ENCODE measurements at regions not wholly inside any gene's neighbourhood (a gene's known extent, or its start where the extent isn't known, plus 50 kb on each side); places are given as distances from the start of the nearest gene placed in this dataset.
A peak's percentile ranks its signal among the peaks of the same experiment; 100 is the strongest.

- no peak for DNase-seq (ENCODE audit: low read depth)
Observed at GRCh38 chr10:10902951-10903350, 114.7 kb upstream of the CELF2 start.

DNA sequence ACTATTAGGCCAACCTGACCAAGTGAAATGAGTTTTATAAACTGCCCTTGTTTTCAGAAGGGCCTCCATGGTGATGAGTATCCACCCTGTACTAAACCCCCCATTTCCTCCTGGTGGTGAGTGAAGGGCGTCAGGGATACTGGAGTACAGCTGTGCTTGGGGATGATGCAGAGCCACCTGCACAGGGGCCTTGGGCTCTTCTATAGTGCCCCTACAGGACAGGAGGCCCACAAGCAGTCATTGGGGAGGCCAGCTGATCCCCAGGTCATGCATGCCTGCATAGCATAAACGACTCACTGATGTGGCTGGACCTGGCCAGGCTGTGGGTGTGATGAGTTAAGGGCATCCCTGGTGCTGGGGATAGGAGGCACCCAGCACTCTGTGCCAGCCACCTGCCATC is 114.1 kb upstream of the CELF2 start:
- DNase-seq (ENCODE audit: low read depth), result no peak

- DNase-seq (ENCODE audit: low read depth), result no peak
Observed at GRCh38 chr10:10910634-10911033, 107.0 kb upstream of the CELF2 start.

GRCh38 chr10:10911035-10911434 is 106.6 kb upstream of the CELF2 start:
- no peak for DNase-seq (ENCODE audit: low read depth)

- peak; percentile 72 for DNase-seq (ENCODE audit: low read depth)
Observed at GRCh38 chr10:10911471-10911921, 106.2 kb upstream of the CELF2 start.

DNA sequence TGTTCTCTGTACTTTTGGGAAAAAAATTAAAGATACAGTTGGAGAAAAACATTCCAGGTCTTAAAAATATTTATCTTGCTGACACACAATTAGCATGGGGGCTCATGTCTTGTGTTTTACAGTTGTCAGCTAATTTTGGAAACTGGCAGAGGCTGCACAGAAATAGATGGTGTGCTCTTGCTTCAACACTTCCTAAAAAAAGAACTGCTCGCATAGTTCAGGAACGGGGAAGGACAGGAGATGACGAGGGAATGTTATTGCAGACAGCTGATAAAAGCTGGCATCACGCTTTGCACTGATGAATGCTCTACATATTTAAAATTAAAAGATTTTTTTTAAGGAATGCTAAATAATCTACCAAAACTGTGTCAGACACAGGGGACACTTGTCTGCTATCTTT is 103.5 kb upstream of the CELF2 start:
- DNase-seq (ENCODE audit: low read depth), result no peak

DNA sequence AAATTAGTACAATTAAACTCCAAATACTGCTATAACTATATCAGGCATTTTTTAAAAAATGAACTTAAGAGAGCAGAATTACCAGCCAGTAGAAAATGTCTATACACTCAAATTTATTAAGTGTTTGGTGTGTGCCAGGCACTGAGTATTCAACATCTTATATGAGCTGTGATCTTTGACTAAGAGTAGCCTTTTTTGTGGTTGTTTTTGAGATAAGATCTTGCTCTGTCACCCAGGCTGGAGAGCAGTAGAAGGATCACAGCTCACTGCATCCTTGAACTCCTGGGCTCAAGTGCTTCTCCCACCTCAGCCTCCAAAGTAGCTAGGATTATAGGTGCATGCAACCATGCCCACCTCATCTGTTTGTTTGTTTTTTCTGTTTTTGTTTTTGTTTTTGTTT is 102.5 kb upstream of the CELF2 start:
- no peak for DNase-seq (ENCODE audit: low read depth)

- DNase-seq (ENCODE audit: low read depth), result no peak
Observed at GRCh38 chr10:10917031-10917430, 100.6 kb upstream of the CELF2 start.

- DNase-seq (ENCODE audit: low read depth), result no peak
Observed at GRCh38 chr10:10919976-10920375, 97.7 kb upstream of the CELF2 start.

GRCh38 chr10:10921826-10922461 is 95.7 kb upstream of the CELF2 start:
- no peak for DNase-seq (ENCODE audit: low read depth)

DNA sequence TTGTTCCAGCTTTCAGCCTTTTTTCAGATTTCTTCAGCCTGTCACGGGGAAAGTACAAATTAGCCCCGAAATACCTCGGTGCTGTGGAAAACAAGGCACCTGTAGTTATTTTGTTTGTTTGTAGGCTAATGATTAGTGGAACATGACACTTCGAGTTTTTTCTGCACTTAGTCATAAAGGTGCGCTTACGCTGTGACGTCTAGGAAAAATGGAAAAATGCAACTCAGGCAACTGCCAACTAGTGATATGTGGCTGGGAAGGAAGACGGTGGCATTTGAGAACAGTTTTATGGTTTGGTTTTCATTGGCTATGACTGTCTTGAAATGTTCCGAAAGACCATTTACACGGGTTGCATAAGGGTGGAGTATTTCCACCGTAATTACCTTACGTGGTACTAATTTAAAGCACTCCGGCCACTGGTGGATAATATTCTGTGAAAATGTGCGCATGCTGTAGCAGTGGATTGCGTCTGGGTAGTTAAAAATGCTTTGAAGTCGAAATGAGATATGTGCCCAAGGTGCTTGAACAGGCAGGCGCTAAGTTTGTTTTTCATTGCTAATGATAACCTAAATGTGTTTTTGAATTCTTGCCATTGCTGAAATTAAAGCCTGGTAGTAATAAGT is 94.5 kb upstream of the CELF2 start:
- no peak for DNase-seq (ENCODE audit: low read depth)

- no peak for DNase-seq (ENCODE audit: low read depth)
Observed at GRCh38 chr10:10925667-10926066, 92.0 kb upstream of the CELF2 start.

DNA sequence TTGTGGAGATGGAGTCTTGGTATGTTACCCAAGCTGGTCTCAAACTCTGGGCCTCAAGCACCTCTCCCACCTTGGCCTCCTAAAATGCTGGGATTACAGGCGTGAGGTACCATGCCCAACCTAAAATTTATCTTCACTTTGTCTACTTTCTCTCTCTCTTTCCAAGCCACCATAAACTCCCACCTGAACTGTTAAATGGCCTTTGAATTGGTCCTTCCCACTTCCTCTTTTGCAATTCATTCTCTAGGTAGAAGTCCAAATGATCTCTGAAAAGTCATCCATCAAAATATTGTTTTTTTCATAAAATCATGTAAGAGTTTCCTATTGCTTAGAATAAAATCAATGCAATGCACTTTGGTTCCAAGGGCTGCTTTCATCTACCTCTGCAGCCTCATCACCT is 90.1 kb upstream of the CELF2 start:
- DNase-seq (ENCODE audit: low read depth), result no peak

DNA sequence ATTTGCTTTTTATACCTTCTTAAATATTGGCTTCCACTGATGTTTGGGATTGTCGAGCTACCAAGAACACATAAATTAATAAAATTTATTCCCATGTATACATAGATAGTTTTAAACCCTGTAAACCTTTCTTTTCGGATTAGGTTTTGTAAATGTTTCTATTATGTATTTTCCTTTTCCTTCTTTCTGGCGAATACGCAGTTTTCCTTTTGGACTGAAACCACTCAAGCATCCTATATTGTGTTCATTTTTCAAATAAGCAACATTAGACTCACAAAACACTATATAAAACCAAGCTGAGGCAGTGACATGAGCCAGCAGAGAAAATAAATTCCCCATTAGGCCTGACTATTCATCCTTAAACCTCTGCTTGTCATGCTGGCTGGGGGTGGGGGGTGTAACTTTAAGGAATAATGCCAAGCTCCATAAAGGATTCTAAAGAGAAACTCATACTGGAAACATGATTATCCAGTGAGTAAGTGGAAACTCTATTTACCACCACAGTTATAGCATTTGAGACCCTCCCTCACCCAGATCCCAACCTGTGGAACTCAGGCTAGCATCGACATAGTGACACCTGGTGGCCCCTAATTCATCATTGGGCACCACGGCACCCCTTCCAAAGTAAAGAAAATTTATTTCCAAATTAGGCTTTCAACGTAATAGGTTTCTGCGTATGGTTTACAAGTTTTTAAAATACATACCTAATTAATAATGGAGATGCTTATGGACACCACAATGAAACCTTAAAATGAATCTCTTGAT is 86.5 kb upstream of the CELF2 start:
- no peak for DNase-seq (ENCODE audit: low read depth)

- no peak for DNase-seq (ENCODE audit: low read depth)
Observed at GRCh38 chr10:10935032-10935431, 82.6 kb upstream of the CELF2 start.

GRCh38 chr10:10938676-10939075 is 79.0 kb upstream of the CELF2 start:
- no peak for DNase-seq (ENCODE audit: low read depth)

- DNase-seq (ENCODE audit: low read depth), result no peak
Observed at GRCh38 chr10:10941127-10941730, 76.4 kb upstream of the CELF2 start.

- peak; percentile 10 for DNase-seq (ENCODE audit: low read depth)
Observed at GRCh38 chr10:10942441-10942840, 75.2 kb upstream of the CELF2 start.

DNA sequence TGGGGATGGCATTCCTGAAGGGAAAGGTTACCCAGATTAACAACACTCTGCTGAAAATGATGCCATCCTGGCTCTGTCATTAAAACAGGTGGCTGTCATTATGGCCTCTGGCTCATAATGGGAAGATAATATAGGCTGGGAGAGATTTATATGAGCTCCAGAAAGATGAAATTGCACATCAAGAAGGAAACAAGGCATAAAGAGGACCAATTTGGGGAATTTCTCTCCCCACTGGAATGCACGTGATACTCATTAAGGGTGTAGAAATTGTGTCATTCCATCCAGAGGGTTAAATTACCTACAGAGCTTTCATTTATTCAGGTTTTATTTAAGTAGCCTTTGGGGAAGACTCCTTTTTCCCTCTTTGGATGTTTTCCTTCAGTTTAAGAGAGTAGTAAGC is 71.6 kb upstream of the CELF2 start:
- no peak for DNase-seq (ENCODE audit: low read depth)

DNA sequence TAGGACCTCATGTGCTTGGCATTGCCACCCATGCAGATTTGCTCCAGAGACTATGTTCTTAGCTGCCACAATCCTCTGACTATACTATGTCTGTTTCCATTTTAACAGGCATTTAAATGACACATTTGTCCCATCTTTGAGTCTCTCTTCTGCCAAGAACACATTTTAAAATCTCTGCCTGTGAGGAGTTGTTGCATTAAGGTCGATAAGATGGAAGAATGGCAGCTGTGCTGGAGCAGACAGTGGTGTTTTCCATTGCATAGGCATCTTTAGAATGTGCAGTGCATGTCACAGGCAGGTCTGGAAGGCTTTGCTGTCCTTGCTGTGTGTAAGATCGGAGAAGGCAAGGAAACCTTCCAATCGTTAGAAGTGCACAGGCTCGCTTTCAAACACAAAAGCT is 70.9 kb upstream of the CELF2 start:
- DNase-seq (ENCODE audit: low read depth), result no peak

GRCh38 chr10:10951675-10952074 is 66.0 kb upstream of the CELF2 start:
- DNase-seq (ENCODE audit: low read depth), result no peak

DNA sequence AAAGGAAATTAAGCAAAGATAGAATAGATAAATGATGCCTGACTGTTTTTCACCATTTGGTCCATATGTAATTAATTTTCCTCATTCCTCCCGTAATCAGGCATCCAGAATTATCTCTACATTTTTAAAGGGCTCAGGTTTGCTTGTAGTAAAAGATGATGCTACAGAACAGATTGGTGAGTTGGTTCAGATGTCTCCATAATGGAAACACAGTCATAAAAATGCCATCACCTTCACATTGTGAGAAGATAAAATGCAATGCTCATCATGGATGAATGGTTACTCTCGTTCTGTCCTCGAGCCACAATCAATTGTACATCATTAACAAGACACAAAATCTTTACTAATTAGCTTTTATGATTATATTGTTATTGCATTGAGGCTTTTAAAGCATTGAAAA is 64.9 kb upstream of the CELF2 start:
- no peak for DNase-seq (ENCODE audit: low read depth)
